ENCODE measurements at regions not wholly inside any gene's neighbourhood (a gene's known extent, or its start where the extent isn't known, plus 50 kb on each side); places are given as distances from the start of the nearest gene placed in this dataset.

GRCh38 chr3:159605776-159606175, 382.9 kb upstream of the IL12A start:
- WGBS (ENCODE audit: insufficient coverage), result 60% methylated on average over 1 of the region's 5 CpGs

GRCh38 chr3:159607856-159608255, 380.8 kb upstream of the IL12A start:
- H3K4me1 ChIP-seq (ENCODE audit: control insufficient read depth, insufficient read depth, low read length), result no peaks in the 10 kb centered on the region
- no peak for DNase-seq
- no peaks in the 10 kb centered on the region for H3K27me3 ChIP-seq (ENCODE audit: control insufficient read depth, insufficient read depth, low read length)
- 60% methylated on average over 2 of the region's 3 CpGs for WGBS (ENCODE audit: insufficient coverage)
- H3K9me3 ChIP-seq (replicated peaks; ENCODE audit: control insufficient read depth, low read depth, low read length), result no peaks in the 10 kb centered on the region
- H3K27ac ChIP-seq (ENCODE audit: low read length), result no peak overlapping the region
- H3K36me3 ChIP-seq (ENCODE audit: control insufficient read depth, insufficient read depth, low read length), result no peaks in the 10 kb centered on the region
- H3K4me3 ChIP-seq (ENCODE audit: low read length), result no peak overlapping the region

More at GRCh38 chr3:159605776-159606175, 382.9 kb upstream of the IL12A start:
- H3K27me3 ChIP-seq (ENCODE audit: control insufficient read depth, insufficient read depth, low read length), result no peaks in the 10 kb centered on the region
- no peaks in the 10 kb centered on the region for H3K4me1 ChIP-seq (ENCODE audit: control insufficient read depth, insufficient read depth, low read length)
- DNase-seq, result no peak
- H3K27ac ChIP-seq (ENCODE audit: low read length), result no peak overlapping the region
- H3K4me3 ChIP-seq (ENCODE audit: low read length), result no peak overlapping the region
- H3K36me3 ChIP-seq (ENCODE audit: control insufficient read depth, insufficient read depth, low read length), result no peaks in the 10 kb centered on the region
- peaks cover 9% of the 10 kb centered on the region for H3K9me3 ChIP-seq (replicated peaks; ENCODE audit: control insufficient read depth, low read depth, low read length)

GRCh38 chr3:159608311-159608710, 380.3 kb upstream of the IL12A start:
- H3K27ac ChIP-seq (ENCODE audit: low read length), result no peak overlapping the region

GRCh38 chr3:159609625-159610024, 379.0 kb upstream of the IL12A start:
- Histone ChIP-seq H3K9me3 (replicated peaks; ENCODE audit: control insufficient read depth, low read depth, low read length) (no peaks in the 10 kb centered on the region), H3K4me1 (ENCODE audit: control insufficient read depth, insufficient read depth, low read length) (no peaks in the 10 kb centered on the region), H3K4me3 (ENCODE audit: low read length) (no peak overlapping the region), H3K36me3 (ENCODE audit: control insufficient read depth, insufficient read depth, low read length) (no peaks in the 10 kb centered on the region), H3K27ac (ENCODE audit: low read length) (no peak overlapping the region), H3K27me3 (ENCODE audit: control insufficient read depth, insufficient read depth, low read length) (no peaks in the 10 kb centered on the region)
- no peak for DNase-seq
- no CpG with 5 or more reads among the region's 7 CpGs for WGBS (ENCODE audit: insufficient coverage)

More at GRCh38 chr3:159608311-159608710, 380.3 kb upstream of the IL12A start:
- WGBS (ENCODE audit: insufficient coverage), result 67% methylated on average over 1 of the region's 3 CpGs
- no peak for DNase-seq
- Histone ChIP-seq H3K36me3 (ENCODE audit: control insufficient read depth, insufficient read depth, low read length) (no peaks in the 10 kb centered on the region), H3K9me3 (replicated peaks; ENCODE audit: control insufficient read depth, low read depth, low read length) (no peaks in the 10 kb centered on the region), H3K4me3 (ENCODE audit: low read length) (no peak overlapping the region), H3K27me3 (ENCODE audit: control insufficient read depth, insufficient read depth, low read length) (no peaks in the 10 kb centered on the region), H3K4me1 (ENCODE audit: control insufficient read depth, insufficient read depth, low read length) (no peaks in the 10 kb centered on the region)

- H3K27me3 ChIP-seq (ENCODE audit: control insufficient read depth, insufficient read depth, low read length), result no peaks in the 10 kb centered on the region
- 67% methylated on average over 5 of the region's 7 CpGs for WGBS (ENCODE audit: insufficient coverage)
- no peaks in the 10 kb centered on the region for H3K9me3 ChIP-seq (replicated peaks; ENCODE audit: control insufficient read depth, low read depth, low read length)
- H3K27ac ChIP-seq (ENCODE audit: low read length), result no peak overlapping the region
- no peaks in the 10 kb centered on the region for H3K4me1 ChIP-seq (ENCODE audit: control insufficient read depth, insufficient read depth, low read length)
- no peaks in the 10 kb centered on the region for H3K36me3 ChIP-seq (ENCODE audit: control insufficient read depth, insufficient read depth, low read length)
- no peak overlapping the region for H3K4me3 ChIP-seq (ENCODE audit: low read length)
- DNase-seq, result no peak
Observed at GRCh38 chr3:159616234-159616825, 372.3 kb upstream of the IL12A start.

GRCh38 chr3:159619341-159619885, 369.2 kb upstream of the IL12A start:
- no peaks in the 10 kb centered on the region for H3K27me3 ChIP-seq (ENCODE audit: control insufficient read depth, insufficient read depth, low read length)
- no peak overlapping the region for H3K4me3 ChIP-seq (ENCODE audit: low read length)
- no peak overlapping the region for H3K27ac ChIP-seq (ENCODE audit: low read length)
- no peaks in the 10 kb centered on the region for H3K4me1 ChIP-seq (ENCODE audit: control insufficient read depth, insufficient read depth, low read length)
- H3K36me3 ChIP-seq (ENCODE audit: control insufficient read depth, insufficient read depth, low read length), result no peaks in the 10 kb centered on the region
- WGBS (ENCODE audit: insufficient coverage), result 9% methylated on average over 1 of the region's 3 CpGs
- no peaks in the 10 kb centered on the region for H3K9me3 ChIP-seq (replicated peaks; ENCODE audit: control insufficient read depth, low read depth, low read length)
- DNase-seq, result peak; percentile 68

- no peaks in the 10 kb centered on the region for H3K36me3 ChIP-seq (ENCODE audit: control insufficient read depth, insufficient read depth, low read length)
- no peaks in the 10 kb centered on the region for H3K27me3 ChIP-seq (ENCODE audit: control insufficient read depth, insufficient read depth, low read length)
- no peaks in the 10 kb centered on the region for H3K9me3 ChIP-seq (replicated peaks; ENCODE audit: control insufficient read depth, low read depth, low read length)
- H3K4me3 ChIP-seq (ENCODE audit: low read length), result no peak overlapping the region
- no peak overlapping the region for H3K27ac ChIP-seq (ENCODE audit: low read length)
- no peak for DNase-seq
- no CpG with 5 or more reads among the region's 1 CpG for WGBS (ENCODE audit: insufficient coverage)
- no peaks in the 10 kb centered on the region for H3K4me1 ChIP-seq (ENCODE audit: control insufficient read depth, insufficient read depth, low read length)
Observed at GRCh38 chr3:159620281-159620680, 368.4 kb upstream of the IL12A start.

GRCh38 chr3:159620873-159621272, 367.8 kb upstream of the IL12A start:
- WGBS (ENCODE audit: insufficient coverage), result no CpG with 5 or more reads among the region's 4 CpGs
- no peaks in the 10 kb centered on the region for H3K9me3 ChIP-seq (replicated peaks; ENCODE audit: control insufficient read depth, low read depth, low read length)
- no peak for DNase-seq

GRCh38 chr3:159624616-159625015, 364.0 kb upstream of the IL12A start:
- H3K4me1 ChIP-seq (ENCODE audit: control insufficient read depth, insufficient read depth, low read length), result no peaks in the 10 kb centered on the region
- H3K9me3 ChIP-seq (replicated peaks; ENCODE audit: control insufficient read depth, low read depth, low read length), result no peaks in the 10 kb centered on the region
- H3K27me3 ChIP-seq (ENCODE audit: control insufficient read depth, insufficient read depth, low read length), result no peaks in the 10 kb centered on the region
- no peaks in the 10 kb centered on the region for H3K36me3 ChIP-seq (ENCODE audit: control insufficient read depth, insufficient read depth, low read length)
- WGBS (ENCODE audit: insufficient coverage), result 50% methylated on average over 1 of the region's 2 CpGs
- no peak overlapping the region for H3K4me3 ChIP-seq (ENCODE audit: low read length)
- no peak for DNase-seq
- no peak overlapping the region for H3K27ac ChIP-seq (ENCODE audit: low read length)

More at GRCh38 chr3:159620873-159621272, 367.8 kb upstream of the IL12A start:
- no peak overlapping the region for H3K27ac ChIP-seq (ENCODE audit: low read length)
- no peaks in the 10 kb centered on the region for H3K27me3 ChIP-seq (ENCODE audit: control insufficient read depth, insufficient read depth, low read length)
- H3K4me1 ChIP-seq (ENCODE audit: control insufficient read depth, insufficient read depth, low read length), result no peaks in the 10 kb centered on the region
- H3K4me3 ChIP-seq (ENCODE audit: low read length), result no peak overlapping the region
- no peaks in the 10 kb centered on the region for H3K36me3 ChIP-seq (ENCODE audit: control insufficient read depth, insufficient read depth, low read length)

- WGBS (ENCODE audit: insufficient coverage), result 84% methylated on average over 3 of the region's 4 CpGs
- H3K4me1 ChIP-seq (ENCODE audit: control insufficient read depth, insufficient read depth, low read length), result no peaks in the 10 kb centered on the region
- DNase-seq, result no peak
- H3K9me3 ChIP-seq (replicated peaks; ENCODE audit: control insufficient read depth, low read depth, low read length), result no peaks in the 10 kb centered on the region
- no peaks in the 10 kb centered on the region for H3K27me3 ChIP-seq (ENCODE audit: control insufficient read depth, insufficient read depth, low read length)
- no peak overlapping the region for H3K4me3 ChIP-seq (ENCODE audit: low read length)
- H3K27ac ChIP-seq (ENCODE audit: low read length), result no peak overlapping the region
- no peaks in the 10 kb centered on the region for H3K36me3 ChIP-seq (ENCODE audit: control insufficient read depth, insufficient read depth, low read length)
Observed at GRCh38 chr3:159625594-159625993, 363.0 kb upstream of the IL12A start.

- no CpG with 5 or more reads among the region's 1 CpG for WGBS (ENCODE audit: insufficient coverage)
- H3K27ac ChIP-seq (ENCODE audit: low read length), result no peak overlapping the region
Observed at GRCh38 chr3:159626598-159626997, 362.0 kb upstream of the IL12A start.

More at GRCh38 chr3:159626598-159626997, 362.0 kb upstream of the IL12A start:
- no peaks in the 10 kb centered on the region for H3K27me3 ChIP-seq (ENCODE audit: control insufficient read depth, insufficient read depth, low read length)
- no peak overlapping the region for H3K4me3 ChIP-seq (ENCODE audit: low read length)
- no peak for DNase-seq
- no peaks in the 10 kb centered on the region for H3K4me1 ChIP-seq (ENCODE audit: control insufficient read depth, insufficient read depth, low read length)
- H3K9me3 ChIP-seq (replicated peaks; ENCODE audit: control insufficient read depth, low read depth, low read length), result no peaks in the 10 kb centered on the region
- H3K36me3 ChIP-seq (ENCODE audit: control insufficient read depth, insufficient read depth, low read length), result no peaks in the 10 kb centered on the region

Measured in muscle of leg (tissue), 3 donors.